Spinal cord (tissue), 9 donors: ENCODE measurements at regions not wholly inside any gene's neighbourhood (a gene's known extent, or its start where the extent isn't known, plus 50 kb on each side); places are given as distances from the start of the nearest gene placed in this dataset.
"Not testable (repeated sequence)": the region's sequence is repeated elsewhere in the genome, so short reads cannot be mapped to it uniquely, and the experiment has no call there.

Experiments
- DNase-seq, 6 donors: peaks; one replicate each; pipeline versions ENCODE4 v3.0.0 to v3.0.0-alpha.2; 2013 to 2015; ENCODE audit warnings: low spot score in 6 of 6, low read depth in 4 of 6
- H3K27ac ChIP-seq: one replicate; pipeline ENCODE4 v1.5.1; 2013; ENCODE audit warnings: low read depth, low read length, control low read depth
- H3K27me3 ChIP-seq: one replicate; pipeline ENCODE4 v1.6.1; 2013; ENCODE audit warnings: low read length; ENCODE audit not compliant: control insufficient read depth, insufficient read depth
- H3K36me3 ChIP-seq: one replicate; pipeline ENCODE4 v1.6.1; 2013; ENCODE audit warnings: low read length; ENCODE audit not compliant: control insufficient read depth, insufficient read depth
- H3K4me1 ChIP-seq: one replicate; pipeline ENCODE4 v1.6.1; 2013; ENCODE audit warnings: low read length; ENCODE audit not compliant: control insufficient read depth, insufficient read depth
- H3K4me3 ChIP-seq: one replicate; pipeline ENCODE4 v1.5.1; 2013; ENCODE audit warnings: low read depth, low read length, control low read depth
- H3K9me3 ChIP-seq: one replicate; pipeline ENCODE4 v1.6.1; 2013; ENCODE audit warnings: low read length; ENCODE audit not compliant: control insufficient read depth, insufficient read depth
- WGBS: methylation state at CpG from one replicate; pipeline ENCODE4 v1.1.5; 2013; ENCODE audit warnings: missing lambda C conversion rate; ENCODE audit not compliant: insufficient coverage; 5-methylcytosine and 5-hydroxymethylcytosine counted together
- donor health status: healthy.

DNA sequence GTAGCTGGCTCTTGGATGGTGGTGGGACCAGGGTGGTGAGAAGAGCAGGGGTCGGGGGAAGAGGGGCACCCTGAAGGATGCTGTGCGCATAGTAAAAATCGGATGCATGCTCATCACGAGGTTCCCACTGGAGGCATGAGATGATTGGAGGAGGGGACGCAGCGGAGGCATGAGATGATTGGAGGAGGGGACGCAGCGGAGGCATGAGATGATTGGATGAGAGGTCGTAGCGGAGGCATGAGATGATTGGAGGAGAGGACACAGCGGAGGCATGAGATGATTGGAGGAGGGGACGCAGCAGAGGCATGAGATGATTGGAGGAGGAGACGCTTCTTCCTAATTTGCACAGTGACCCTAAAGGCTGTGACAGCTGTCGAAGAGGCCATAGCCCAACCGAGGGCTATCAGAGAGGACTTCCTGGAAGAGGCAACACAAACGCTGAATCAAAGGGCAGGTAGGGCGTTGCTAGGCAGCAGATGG lies 106.7 kb downstream of the ADRA2C start:
- Histone ChIP-seq H3K4me3 (no peak overlapping the region), H3K4me1 (peaks cover 7% of the 10 kb centered on the region), H3K9me3 (no peaks in the 10 kb centered on the region), H3K36me3 (no peaks in the 10 kb centered on the region), H3K27me3 (peaks cover 46% of the 10 kb centered on the region), H3K27ac (no peak overlapping the region)
- WGBS, result 67% methylated on average over 17 of the region's 17 CpGs
- DNase-seq, result no peak

- Histone ChIP-seq H3K4me1 (peaks cover 7% of the 10 kb centered on the region), H3K36me3 (no peaks in the 10 kb centered on the region), H3K4me3 (no peak overlapping the region), H3K27me3 (peaks cover 46% of the 10 kb centered on the region), H3K9me3 (no peaks in the 10 kb centered on the region), H3K27ac (no peak overlapping the region)
- no peak for DNase-seq
- 39% methylated on average over 7 of the region's 14 CpGs for WGBS
Measured at GRCh38 chr4:3873408-3874027, 107.3 kb downstream of the ADRA2C start.

GRCh38 chr4:3874028-3874415 lies 107.8 kb downstream of the ADRA2C start:
- 71% methylated on average over 11 of the region's 16 CpGs for WGBS
- Histone ChIP-seq H3K36me3 (no peaks in the 10 kb centered on the region), H3K27me3 (peaks cover 47% of the 10 kb centered on the region), H3K9me3 (no peaks in the 10 kb centered on the region), H3K4me3 (no peak overlapping the region), H3K4me1 (peaks cover 7% of the 10 kb centered on the region), H3K27ac (no peak overlapping the region)
- DNase-seq, result no peak

DNA sequence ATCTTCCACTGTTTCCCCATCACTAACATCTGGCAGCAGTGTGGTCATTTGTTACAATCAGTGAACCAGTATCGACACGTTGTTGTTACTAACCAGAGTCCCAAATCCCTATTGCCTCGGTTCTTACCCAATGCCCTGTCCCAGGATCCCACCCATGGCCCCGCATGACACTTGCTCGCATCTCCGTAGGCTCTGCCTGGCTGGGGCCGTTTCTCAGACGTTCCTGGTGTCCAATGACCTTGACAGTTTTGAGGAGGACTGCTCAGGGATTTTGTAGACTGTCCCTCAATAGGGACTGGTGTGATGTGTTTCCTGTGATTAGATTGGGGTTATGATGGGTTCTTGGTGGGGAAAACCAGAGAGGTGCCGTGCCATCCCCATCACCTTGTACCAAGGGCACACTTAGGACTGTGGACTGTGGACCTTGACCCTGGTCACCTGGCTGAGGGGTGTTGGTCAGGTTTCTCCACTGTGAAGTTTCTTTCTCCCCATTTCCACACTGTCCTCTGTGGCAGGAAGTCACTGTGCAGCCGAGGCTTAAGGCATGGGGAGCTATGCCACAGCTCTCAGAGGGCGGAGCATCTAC lies 108.4 kb downstream of the ADRA2C start:
- Histone ChIP-seq H3K4me1 (peaks cover 10% of the 10 kb centered on the region), H3K4me3 (no peak overlapping the region), H3K36me3 (no peaks in the 10 kb centered on the region), H3K27ac (no peak overlapping the region), H3K9me3 (no peaks in the 10 kb centered on the region), H3K27me3 (peaks cover 52% of the 10 kb centered on the region)
- 80% methylated on average over 9 of the region's 11 CpGs for WGBS
- DNase-seq, result no peak

DNA sequence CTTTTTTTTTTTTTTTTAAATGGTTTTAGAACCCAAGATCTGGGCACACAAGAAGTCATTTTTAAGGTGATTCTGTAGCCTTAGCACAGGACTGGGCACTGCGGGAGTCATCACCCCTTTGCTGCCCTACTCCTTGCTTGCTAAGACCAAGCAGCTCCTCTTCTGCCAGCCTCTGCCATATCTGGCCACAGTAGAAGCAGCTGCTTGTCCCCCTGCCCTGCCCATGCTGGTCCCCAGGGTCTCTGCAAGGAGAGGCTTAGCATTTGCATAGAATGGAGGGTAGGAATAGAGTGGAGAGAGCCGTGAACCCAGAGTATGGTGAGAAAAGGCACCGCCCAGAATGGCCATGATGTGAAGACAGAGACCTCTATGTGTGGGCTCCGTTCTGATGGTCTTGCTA lies 109.3 kb downstream of the ADRA2C start:
- H3K9me3 ChIP-seq, result no peaks in the 10 kb centered on the region
- peaks cover 18% of the 10 kb centered on the region for H3K4me1 ChIP-seq
- H3K4me3 ChIP-seq, result no peak overlapping the region
- no peak for DNase-seq
- peaks cover 59% of the 10 kb centered on the region for H3K27me3 ChIP-seq
- no peak overlapping the region for H3K27ac ChIP-seq
- 73% methylated on average over 4 of the region's 4 CpGs for WGBS
- H3K36me3 ChIP-seq, result no peaks in the 10 kb centered on the region

DNA sequence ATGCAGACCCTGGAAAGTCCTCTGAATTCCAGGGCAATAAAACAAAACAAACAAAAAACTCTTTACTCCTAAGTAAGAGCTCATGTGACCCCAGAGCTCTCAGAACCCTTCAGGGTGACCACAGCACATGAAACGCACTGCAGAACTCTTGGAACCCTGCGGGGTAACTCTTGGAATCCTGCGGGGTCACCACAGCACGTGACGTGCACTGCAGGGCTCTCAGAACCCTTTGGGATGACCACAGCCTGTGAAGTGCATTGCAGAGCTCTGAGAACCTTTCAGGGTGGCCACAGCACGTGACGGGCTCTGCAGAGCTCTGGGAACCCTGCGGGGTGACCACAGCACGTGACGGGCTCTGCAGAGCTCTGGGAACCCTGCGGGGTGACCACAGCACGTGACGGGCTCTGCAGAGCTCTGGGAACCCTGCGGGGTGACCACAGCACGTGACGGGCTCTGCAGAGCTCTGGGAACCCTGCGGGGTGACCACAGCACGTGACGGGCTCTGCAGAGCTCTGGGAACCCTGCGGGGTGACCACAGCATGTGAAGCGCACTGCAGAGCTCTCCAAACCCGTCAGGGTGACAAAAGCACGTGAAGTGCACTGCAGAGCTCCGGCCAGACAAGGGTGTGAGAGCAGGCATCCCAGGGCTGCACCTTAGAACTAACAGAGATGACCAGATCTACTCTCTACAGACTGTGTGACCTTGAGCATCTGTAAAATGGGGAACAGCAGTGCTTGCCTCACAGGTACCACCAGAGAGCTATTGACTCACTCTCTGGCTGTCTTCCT lies 110.1 kb downstream of the ADRA2C start:
- H3K4me3 ChIP-seq, H3K9me3 ChIP-seq, DNase-seq, H3K27ac ChIP-seq, H3K36me3 ChIP-seq: not testable (repeated sequence)
- WGBS, result 64% methylated on average over 13 of the region's 24 CpGs
- Histone ChIP-seq H3K4me1 (peaks cover 19% of the 10 kb centered on the region), H3K27me3 (peaks cover 54% of the 10 kb centered on the region)

DNA sequence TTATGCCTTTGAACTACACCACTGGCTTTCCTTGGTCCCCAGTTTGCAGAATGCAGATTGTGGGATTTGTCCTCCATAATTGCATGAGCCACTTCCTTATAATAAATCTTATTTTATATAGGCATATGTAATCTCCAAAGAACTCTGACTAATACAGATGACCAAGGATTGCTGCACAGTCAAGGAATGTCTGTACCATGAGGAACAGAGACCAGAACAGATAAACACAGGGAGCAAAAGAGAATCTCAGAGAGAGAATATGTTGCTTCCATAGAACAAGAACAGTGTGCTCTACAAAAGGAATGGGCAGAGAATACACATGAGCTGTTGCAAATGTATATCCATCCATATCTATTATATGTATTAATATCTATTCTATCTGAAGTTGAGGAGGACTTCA lies 111.1 kb downstream of the ADRA2C start:
- DNase-seq, result no peak
- H3K9me3 ChIP-seq, result no peaks in the 10 kb centered on the region
- no peaks in the 10 kb centered on the region for H3K36me3 ChIP-seq
- H3K4me1 ChIP-seq, result peaks cover 15% of the 10 kb centered on the region
- no peak overlapping the region for H3K27ac ChIP-seq
- H3K4me3 ChIP-seq, result no peak overlapping the region
- peaks cover 46% of the 10 kb centered on the region for H3K27me3 ChIP-seq

GRCh38 chr4:3877868-3878267 lies 111.7 kb downstream of the ADRA2C start:
- Histone ChIP-seq H3K36me3 (no peaks in the 10 kb centered on the region), H3K27ac (no peak overlapping the region), H3K9me3 (no peaks in the 10 kb centered on the region), H3K4me1 (peaks cover 15% of the 10 kb centered on the region), H3K27me3 (peaks cover 40% of the 10 kb centered on the region), H3K4me3 (no peak overlapping the region)
- 78% methylated on average over 1 of the region's 1 CpG for WGBS
- DNase-seq, result no peak

- Histone ChIP-seq H3K27ac (no peak overlapping the region), H3K4me3 (no peak overlapping the region)
- no peak for DNase-seq
Measured at GRCh38 chr4:3878678-3879077, 112.5 kb downstream of the ADRA2C start.

More at GRCh38 chr4:3878678-3879077, 112.5 kb downstream of the ADRA2C start:
- no peaks in the 10 kb centered on the region for H3K9me3 ChIP-seq
- peaks cover 32% of the 10 kb centered on the region for H3K27me3 ChIP-seq
- WGBS, result no CpG with 5 or more reads among the region's 2 CpGs
- no peaks in the 10 kb centered on the region for H3K36me3 ChIP-seq
- H3K4me1 ChIP-seq, result peaks cover 15% of the 10 kb centered on the region
